OCI-M1 (cell line): ENCODE measurements at regions not wholly inside any gene's neighbourhood (a gene's known extent, or its start where the extent isn't known, plus 50 kb on each side); places are given as distances from the start of the nearest gene placed in this dataset.
A peak's percentile ranks its signal among the peaks of the same experiment; 100 is the strongest.

ENCODE experiments used
- DNase-seq: peaks from one replicate; lab custom pipeline; 2025; lab: John Stamatoyannopoulos, UW

- no peak for DNase-seq
These were observed 280.5 kb upstream of the JAG1 start for GRCh38 chr20:10954137-10954840.

- DNase-seq: no peak
These were observed 281.2 kb upstream of the JAG1 start for GRCh38 chr20:10954908-10955580.

- no peak for DNase-seq
These were observed 284.5 kb upstream of the JAG1 start for GRCh38 chr20:10958279-10958678.

DNA sequence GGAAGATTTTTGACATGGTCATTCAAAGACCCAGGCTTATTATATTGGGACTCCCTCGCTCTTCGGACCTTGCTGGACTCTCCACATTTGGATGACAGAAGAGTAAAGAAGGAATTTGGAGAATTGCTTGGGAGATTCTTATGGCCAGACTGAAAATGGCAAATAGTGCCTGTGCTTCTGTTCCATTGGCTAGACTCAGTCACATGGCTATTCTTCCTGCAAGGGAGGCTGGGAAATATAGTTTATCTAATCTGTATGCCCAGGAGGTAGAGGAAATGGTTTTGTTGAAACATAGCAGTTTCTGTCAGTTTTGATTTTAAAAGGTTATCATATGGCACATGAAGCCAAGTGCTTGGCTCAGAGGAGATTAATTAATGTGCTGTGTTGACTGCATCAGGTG is 286.6 kb upstream of the JAG1 start:
- DNase-seq: peak; percentile 6

- DNase-seq: no peak
These were observed 288.0 kb upstream of the JAG1 start for GRCh38 chr20:10961651-10962288.

- DNase-seq: no peak
These were observed 289.1 kb upstream of the JAG1 start for GRCh38 chr20:10962937-10963336.

GRCh38 chr20:10963717-10964266 is 290.0 kb upstream of the JAG1 start:
- no peak for DNase-seq

- DNase-seq: no peak
These were observed 292.2 kb upstream of the JAG1 start for GRCh38 chr20:10965936-10966470.

DNA sequence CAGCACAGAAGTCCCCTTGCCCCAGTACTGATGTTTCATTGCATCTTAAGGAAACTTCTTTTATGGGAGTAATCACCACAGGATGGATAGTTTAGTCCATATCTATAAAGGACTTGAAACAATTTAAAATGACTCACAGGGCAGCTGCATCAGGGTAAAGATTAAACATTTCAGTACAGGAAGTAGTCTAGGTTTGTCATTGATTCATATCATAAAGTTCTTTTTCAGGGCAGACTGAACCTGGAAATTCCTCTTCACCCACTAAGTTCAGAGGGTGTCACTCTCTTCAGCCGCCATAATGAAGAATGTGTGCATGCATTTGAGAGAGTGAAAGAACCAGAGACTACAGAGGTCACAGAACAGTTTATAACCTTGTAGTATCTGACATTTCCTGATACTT is 296.3 kb upstream of the JAG1 start:
- no peak for DNase-seq

- no peak for DNase-seq
These were observed 297.3 kb upstream of the JAG1 start for GRCh38 chr20:10971096-10971495.

DNA sequence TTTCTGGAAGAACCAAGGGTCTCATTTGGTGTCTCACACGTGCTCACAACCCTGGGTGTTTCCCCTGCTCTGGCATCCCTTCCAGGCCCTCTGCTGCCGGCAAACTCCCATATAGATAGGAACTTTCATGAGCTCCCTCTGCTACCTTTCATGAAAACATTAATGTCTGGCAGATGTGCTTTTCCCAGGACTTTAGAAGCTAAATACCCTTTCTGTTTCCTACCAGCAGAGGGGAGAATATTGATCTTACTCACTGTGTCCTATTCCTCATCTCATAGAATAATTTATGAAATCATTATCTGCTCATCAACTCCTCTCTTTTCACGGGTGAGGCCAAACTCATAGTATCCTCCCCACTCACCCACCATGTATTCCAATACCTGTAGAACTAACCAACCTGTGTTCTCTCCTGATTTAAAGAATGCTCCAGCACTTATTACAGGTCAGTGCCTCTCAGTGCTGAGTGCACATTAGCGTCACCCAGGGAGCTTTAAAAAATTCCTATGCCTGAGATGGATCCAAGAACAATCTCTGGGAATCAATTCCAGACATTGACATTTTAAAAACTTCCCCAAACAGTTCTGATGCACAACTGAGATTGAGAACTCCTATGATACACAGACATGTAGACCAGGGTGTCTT is 298.5 kb upstream of the JAG1 start:
- no peak for DNase-seq

- DNase-seq: no peak
These were observed 302.3 kb upstream of the JAG1 start for GRCh38 chr20:10976051-10976450.

DNA sequence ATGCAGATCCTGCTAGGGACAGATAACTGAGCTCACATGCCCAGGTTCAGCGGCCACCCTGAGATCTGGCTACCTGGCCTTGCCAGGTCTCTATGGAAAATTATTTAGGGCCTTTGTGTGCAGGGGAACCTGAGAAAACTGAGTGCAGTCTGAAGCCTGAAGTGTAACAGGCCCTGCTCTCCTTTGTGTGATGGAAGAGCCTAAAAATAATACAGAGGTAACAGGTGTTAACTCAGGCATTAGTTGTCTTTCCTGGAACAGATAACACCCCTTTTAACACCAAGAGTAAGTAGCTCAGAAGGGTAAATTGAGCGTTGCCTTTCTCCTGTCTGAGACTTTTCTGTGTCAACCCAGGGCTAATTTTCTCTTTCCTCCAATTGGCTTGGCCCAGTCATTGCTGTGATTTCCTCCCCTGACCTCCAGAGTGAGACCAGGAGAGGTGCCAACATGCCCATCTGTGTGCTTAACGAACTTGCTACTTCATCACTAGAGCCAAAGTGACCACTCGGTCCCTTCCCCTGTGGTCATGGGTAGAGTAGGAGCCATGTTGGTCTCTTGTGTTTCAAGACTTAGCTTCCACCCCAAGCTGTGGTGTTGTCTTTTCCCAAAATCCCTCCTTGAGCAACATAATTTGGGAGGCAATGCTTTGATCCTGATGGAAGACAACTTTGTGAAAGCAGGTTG is 304.4 kb upstream of the JAG1 start:
- no peak for DNase-seq

GRCh38 chr20:10978713-10979112 is 304.9 kb upstream of the JAG1 start:
- DNase-seq: no peak

- DNase-seq: peak; percentile 7
These were observed 308.9 kb upstream of the JAG1 start for GRCh38 chr20:10982692-10983091.

DNA sequence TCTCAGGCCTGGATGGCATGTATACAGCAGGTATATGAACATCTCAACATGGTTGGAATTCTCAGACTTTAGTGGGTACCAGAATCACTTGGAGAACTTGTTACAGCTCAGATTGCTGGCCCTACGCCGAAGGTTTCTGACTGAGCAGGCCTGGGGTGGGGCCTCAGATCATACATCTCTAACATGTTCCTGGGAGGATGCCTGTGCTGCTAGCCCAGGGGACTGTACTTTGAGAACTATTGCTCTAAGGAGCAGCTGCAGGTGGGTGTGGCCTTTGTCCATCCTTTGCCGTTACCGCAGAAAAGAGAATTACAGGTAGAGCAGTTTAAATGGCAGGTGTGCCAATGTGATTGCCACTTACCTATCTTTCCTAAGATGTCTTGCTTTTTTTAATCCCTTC is 310.5 kb upstream of the JAG1 start:
- DNase-seq: no peak

DNA sequence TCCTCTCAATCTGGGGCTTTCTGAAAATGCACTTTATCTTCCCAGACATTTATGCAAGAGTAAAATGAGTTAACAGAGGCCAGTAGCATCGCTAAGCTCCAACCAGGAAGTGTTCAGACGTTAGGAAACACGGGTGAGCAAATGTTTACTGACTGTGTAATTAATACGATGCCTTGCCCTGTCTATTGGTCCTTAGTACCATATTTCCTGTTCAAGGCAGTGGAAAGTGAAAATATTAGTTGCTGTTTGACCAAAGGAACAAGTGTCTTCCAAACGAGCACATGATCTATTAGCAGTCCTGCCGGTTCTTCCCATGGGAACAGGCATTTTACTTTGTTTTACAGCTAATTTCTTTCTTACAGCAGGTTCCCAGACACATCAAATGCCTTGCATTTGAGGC is 311.1 kb upstream of the JAG1 start:
- DNase-seq: no peak

DNA sequence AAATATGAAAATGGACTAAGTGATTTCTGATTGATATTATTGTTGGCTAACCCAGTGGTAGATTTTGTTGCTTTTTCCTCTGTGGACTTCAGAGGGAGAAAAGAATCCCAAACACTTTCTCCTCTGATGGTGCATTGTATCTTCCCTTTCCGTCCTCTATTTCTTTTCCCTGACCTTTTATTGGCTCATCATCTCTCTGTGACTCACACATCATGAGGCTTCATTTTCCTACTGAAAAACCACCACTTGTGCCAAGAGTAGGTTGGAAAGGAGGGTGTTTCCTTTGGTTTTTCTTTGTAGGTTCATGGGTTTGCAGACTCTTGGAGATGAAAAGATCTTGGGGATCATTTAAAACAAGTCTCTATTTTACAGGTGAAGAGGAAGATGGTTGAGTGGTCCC is 311.7 kb upstream of the JAG1 start:
- no peak for DNase-seq

DNA sequence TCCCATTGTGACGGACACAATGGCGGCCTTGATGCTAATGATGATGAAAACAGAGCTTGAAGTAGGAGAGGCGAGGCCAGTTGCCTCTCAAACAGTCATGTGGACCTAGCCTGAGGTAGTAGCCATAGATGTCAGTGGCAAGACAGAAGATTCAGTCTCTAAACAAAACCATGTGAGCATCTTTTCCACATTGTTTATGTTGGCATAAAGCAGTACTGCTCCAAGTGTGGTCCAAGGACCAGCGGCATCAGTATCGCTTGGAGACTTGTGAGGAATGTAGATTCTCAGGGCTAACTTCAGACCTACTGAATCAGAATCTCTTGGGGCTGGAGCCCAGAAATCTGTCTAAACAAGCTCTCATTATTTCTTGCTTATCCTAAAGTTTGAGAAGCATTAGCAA is 312.8 kb upstream of the JAG1 start:
- DNase-seq: no peak

DNA sequence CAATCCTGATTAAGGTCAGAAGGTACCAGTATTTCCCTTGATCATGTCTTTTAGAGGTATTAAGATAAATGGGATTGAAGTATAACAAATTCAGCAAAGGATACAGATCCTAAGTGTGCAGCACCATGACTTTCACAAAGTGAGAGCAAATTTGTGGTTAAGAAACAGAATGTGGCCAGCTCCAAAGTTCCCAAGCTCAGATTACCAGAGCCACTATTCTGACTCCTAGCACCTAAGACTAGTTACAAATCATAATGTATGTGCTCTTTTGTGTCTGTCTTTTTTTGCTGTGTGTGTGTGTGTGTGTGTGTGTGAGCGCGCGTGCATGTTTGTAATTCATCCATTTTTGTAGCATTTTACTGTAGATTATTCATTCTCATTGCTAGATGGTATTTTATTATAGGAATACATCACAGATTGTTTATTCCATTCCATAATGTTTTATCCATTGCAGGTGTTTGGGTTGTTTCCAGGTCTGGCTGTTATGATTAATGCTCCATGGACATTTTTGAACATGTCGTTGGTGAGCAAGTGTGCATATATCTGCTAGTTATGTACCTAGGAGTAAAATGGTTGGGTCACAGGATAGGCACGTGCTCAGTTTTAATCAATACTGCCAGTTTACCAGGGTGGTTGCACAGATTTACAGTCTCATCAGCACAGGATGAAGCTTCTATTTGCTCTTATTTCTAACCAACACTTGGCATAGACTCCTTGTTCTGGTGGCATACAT is 314.0 kb upstream of the JAG1 start:
- no peak for DNase-seq
